SK-N-SH (cell line): ENCODE measurements at regions not wholly inside any gene's neighbourhood (a gene's known extent, or its start where the extent isn't known, plus 50 kb on each side); places are given as distances from the start of the nearest gene placed in this dataset.

Source experiments
- CTCF ChIA-PET: fragments of 300-600, 350-600 bp; formaldehyde crosslinking; extraction: SDS; loops from one replicate; lab custom pipeline; 2021; lab: Yijun Ruan, JAX
- POLR2A ChIA-PET: fragments of 350-600 bp; sonication (Branson Sonifier 250); formaldehyde crosslinking; extraction: SDS; loops from one replicate; lab custom pipeline; 2020; ENCODE audit warnings: antibody characterized with exemption, inconsistent platforms; lab: Yijun Ruan, JAX
- DNase-seq: peaks from one replicate; pipeline ENCODE4 v3.0.0; 2012
- H2AFZ ChIP-seq: fragments of 200-600 bp; sonication (generic); 2 replicates; pipeline ENCODE4 v1.8.1; 2016; ENCODE audit warnings: antibody characterized with exemption, mild to moderate bottlenecking, low read depth
- H3F3A ChIP-seq: fragments of 200-600 bp; sonication (generic); replicated peaks from 2 replicates; pipeline ENCODE3; 2016; ENCODE audit warnings: antibody characterized with exemption, mild to moderate bottlenecking; ENCODE audit not compliant: insufficient read depth
- H3K27ac ChIP-seq, 2 experiments: fragments of 200-500 bp in 1 of 2; fragments of 200-600 bp in 1 of 2; sonication (Bioruptor generic) in 1 of 2; sonication (generic), shearing (Covaris generic) in 1 of 2; 2 replicates each; pipeline versions ENCODE4 v1.5.1 to v1.6.1; 2014 to 2016; ENCODE audit warnings: low read depth in 2 of 2, inconsistent platforms in 1 of 2, low read length in 1 of 2, mild to moderate bottlenecking in 1 of 2, mixed read lengths in 1 of 2
- H3K27me3 ChIP-seq: fragments of 200-600 bp; sonication (generic), shearing (Covaris generic); 2 replicates; pipeline ENCODE4 v1.6.1; 2016; ENCODE audit warnings: mixed run types; ENCODE audit not compliant: insufficient read depth
- H3K36me3 ChIP-seq, 2 experiments: fragments of 200-500 bp in 1 of 2; fragments of 200-600 bp in 1 of 2; sonication (Bioruptor generic) in 1 of 2; sonication (generic) in 1 of 2; replicated peaks in 1 of 2; 2 replicates each; pipeline versions ENCODE3 to v1.5.1; 2014 to 2016; ENCODE audit warnings: low read length in 1 of 2, mild to moderate bottlenecking in 1 of 2; ENCODE audit not compliant: insufficient read depth in 2 of 2, control insufficient read depth in 1 of 2
- H3K4me1 ChIP-seq, 2 experiments: fragments of 200-500 bp in 1 of 2; fragments of 200-600 bp in 1 of 2; sonication (Bioruptor generic) in 1 of 2; sonication (generic), shearing (Covaris generic) in 1 of 2; 2 replicates each; pipeline versions ENCODE4 v1.5.1 to v1.6.1; 2014 to 2016; ENCODE audit warnings: low read depth in 1 of 2, low read length in 1 of 2, mixed run types in 1 of 2; ENCODE audit not compliant: insufficient read depth in 2 of 2, control insufficient read depth in 1 of 2
- H3K4me2 ChIP-seq: fragments of 200-600 bp; sonication (generic), shearing (Covaris generic); 2 replicates; pipeline ENCODE4 v1.6.1; 2017; ENCODE audit warnings: mixed run types
- H3K4me3 ChIP-seq, 2 experiments: fragments of 200-500 bp in 1 of 2; fragments of 200-600 bp in 1 of 2; sonication (Bioruptor generic) in 1 of 2; sonication (generic), shearing (Covaris generic) in 1 of 2; 2 replicates each; pipeline versions ENCODE4 v1.5.1 to v1.8.1; 2014 to 2016; ENCODE audit warnings: low read depth in 2 of 2, inconsistent platforms in 1 of 2, low read length in 1 of 2, mild to moderate bottlenecking in 1 of 2, mixed read lengths in 1 of 2, moderate library complexity in 1 of 2
- H3K79me2 ChIP-seq: fragments of 200-600 bp; sonication (generic); 2 replicates; pipeline ENCODE4 v1.8.1; 2017; ENCODE audit warnings: mild to moderate bottlenecking; ENCODE audit not compliant: insufficient read depth
- H3K9ac ChIP-seq: fragments of 200-600 bp; sonication (generic); 2 replicates; pipeline ENCODE4 v1.6.1; 2017; ENCODE audit warnings: mixed run types
- H3K9me2 ChIP-seq: fragments of 200-600 bp; sonication (generic); 2 replicates; pipeline ENCODE4 v1.6.1; 2017; ENCODE audit warnings: mixed run types
- H3K9me3 ChIP-seq: fragments of 200-600 bp; sonication (generic); 2 replicates; pipeline ENCODE4 v1.6.1; 2017; ENCODE audit warnings: mixed run types, mild to moderate bottlenecking, moderate library complexity
- H4K20me1 ChIP-seq: fragments of 200-600 bp; sonication (generic); 2 replicates; pipeline ENCODE4 v1.6.1; 2017; ENCODE audit warnings: mild to moderate bottlenecking, mixed run types; ENCODE audit not compliant: insufficient read depth
- CTCF ChIP-seq: fragments of 200-600 bp; sonication (generic); IDR thresholded peaks from 2 replicates; pipeline ENCODE4 v1.6.1; 2017; ENCODE audit warnings: antibody characterized with exemption, mild to moderate bottlenecking, moderate library complexity
- EP300 ChIP-seq, 2 experiments: IDR thresholded peaks; 2 replicates each; pipeline versions ENCODE4 v1.4.0 to v1.6.1; 2012; ENCODE audit warnings: borderline replicate concordance in 1 of 2, low read depth in 1 of 2, low read length in 1 of 2
- FOXM1 ChIP-seq: IDR thresholded peaks from 2 replicates; pipeline ENCODE4 v1.4.0; 2012; ENCODE audit warnings: low read depth, mild to moderate bottlenecking
- GATA2 ChIP-seq: sonication (generic); formaldehyde crosslinking; IDR thresholded peaks from 2 replicates; pipeline ENCODE4 v1.5.0; 2020; ENCODE audit warnings: mild to moderate bottlenecking, missing genetic modification reagents
- JUND ChIP-seq: IDR thresholded peaks from 2 replicates; pipeline ENCODE4 v1.4.0; 2012
- MEF2A ChIP-seq: IDR thresholded peaks from 2 replicates; pipeline ENCODE4 v1.4.0; 2012; ENCODE audit warnings: low read depth, borderline replicate concordance
- NFIC ChIP-seq: IDR thresholded peaks from 2 replicates; pipeline ENCODE4 v1.4.0; 2012; ENCODE audit warnings: borderline replicate concordance
- NRF1 ChIP-seq: IDR thresholded peaks from 2 replicates; pipeline ENCODE4 v1.6.1; 2012; ENCODE audit warnings: low read depth, mild to moderate bottlenecking, low read length
- POLR2AphosphoS5 ChIP-seq: IDR thresholded peaks from 2 replicates; pipeline ENCODE4 v1.6.1; 2012; ENCODE audit warnings: low read depth, low read length
- RXRA ChIP-seq: IDR thresholded peaks from 2 replicates; pipeline ENCODE4 v1.4.0; 2012; ENCODE audit warnings: low read depth, mild to moderate bottlenecking, borderline replicate concordance
- SIN3A ChIP-seq: IDR thresholded peaks from 2 replicates; pipeline ENCODE4 v1.6.1; 2012; ENCODE audit warnings: low read depth, mild to moderate bottlenecking, low read length, moderate library complexity, borderline replicate concordance
- SMC3 ChIP-seq: IDR thresholded peaks from 2 replicates; pipeline ENCODE4 v1.6.1; 2012; ENCODE audit warnings: low read depth, low read length, improper control_type of control experiment
- TAF1 ChIP-seq: IDR thresholded peaks from 2 replicates; pipeline ENCODE4 v1.6.1; 2012; ENCODE audit warnings: low read depth, mild to moderate bottlenecking, low read length, moderate library complexity, borderline replicate concordance
- TCF12 ChIP-seq: IDR thresholded peaks from 2 replicates; pipeline ENCODE4 v1.4.0; 2012
- YY1 ChIP-seq: IDR thresholded peaks from 2 replicates; pipeline ENCODE4 v1.4.0; 2012; ENCODE audit warnings: low read depth, mild to moderate bottlenecking
- WGBS: methylation state at CpG from one replicate; pipeline ENCODE4 v1.1.6; 2017; ENCODE audit warnings: low lambda C conversion rate; 5-methylcytosine and 5-hydroxymethylcytosine counted together
- TF ChIP-seq, protein P1 (sequence below): IDR thresholded peaks from 2 replicates; pipeline ENCODE4; 2012
- TF ChIP-seq, protein P2 (sequence below): IDR thresholded peaks from 2 replicates; pipeline ENCODE4 v1.4.0; 2012; ENCODE audit warnings: low read depth, borderline replicate concordance

DNA sequence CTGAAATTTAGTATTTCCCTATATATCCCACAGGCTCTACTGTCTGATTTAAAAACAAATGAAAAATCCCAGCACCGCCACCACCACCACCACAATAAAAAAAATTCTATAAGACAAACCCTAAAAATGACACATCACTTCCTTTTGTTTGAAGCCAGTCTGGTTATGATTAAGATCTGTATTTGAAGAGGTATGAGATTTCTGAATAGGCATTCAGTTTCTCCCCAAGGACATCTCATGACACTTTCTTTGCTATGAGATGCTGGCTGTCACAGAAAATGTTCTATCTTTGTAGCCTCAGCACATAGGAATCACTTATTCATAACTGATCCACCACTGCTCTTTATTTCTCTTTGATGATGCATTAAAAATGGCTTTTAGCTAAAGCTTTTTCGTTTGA, 1071.0 kb downstream of the SLC6A15 start:
- Histone ChIP-seq H3K4me1 (0 out of 4 replicates have a peak, but pooled peaks cover 0 to 4% of the 10 kb centered on the region in 2 experiments), H3K36me3 (no peaks in the 10 kb centered on the region), H4K20me1 (no peaks in the 10 kb centered on the region), H3F3A (peaks cover 4% of the 10 kb centered on the region), H3K27me3 (no peaks in the 10 kb centered on the region), H3K9ac (no peak overlapping the region), H3K79me2 (no peaks in the 10 kb centered on the region), H2AFZ (no peak overlapping the region), H3K9me2 (no peaks in the 10 kb centered on the region), H3K9me3 (no peaks in the 10 kb centered on the region), H3K4me2 (0 out of 2 replicates have a peak overlapping the region, but pooled peaks have one; percentile 17), H3K27ac (peak overlapping the region in 1 of 2 experiments; percentile 48; a peak in 2 of 4 replicates), H3K4me3 (no peak overlapping the region)
- ChIA-PET CTCF (no interaction called here), POLR2A (no interaction called here)
- no peak for DNase-seq
- TF ChIP-seq NFIC (no peak), NRF1 (no peak), TCF12 (peak; percentile 61), EP300 (IDR thresholded peaks at IDR 0.05; ENCODE audit: borderline replicate concordance in 1 of 2, low read depth in 1 of 2, low read length in 1 of 2) (no peak), YY1 (no peak), JUND (no peak), SIN3A (no peak), RXRA (no peak), TAF1 (no peak), SMC3 (no peak), MEF2A (no peak), POLR2AphosphoS5 (no peak), GATA2 (CRISPR knock-in tag) (no peak)
- TF ChIP-seq, protein P1, sequence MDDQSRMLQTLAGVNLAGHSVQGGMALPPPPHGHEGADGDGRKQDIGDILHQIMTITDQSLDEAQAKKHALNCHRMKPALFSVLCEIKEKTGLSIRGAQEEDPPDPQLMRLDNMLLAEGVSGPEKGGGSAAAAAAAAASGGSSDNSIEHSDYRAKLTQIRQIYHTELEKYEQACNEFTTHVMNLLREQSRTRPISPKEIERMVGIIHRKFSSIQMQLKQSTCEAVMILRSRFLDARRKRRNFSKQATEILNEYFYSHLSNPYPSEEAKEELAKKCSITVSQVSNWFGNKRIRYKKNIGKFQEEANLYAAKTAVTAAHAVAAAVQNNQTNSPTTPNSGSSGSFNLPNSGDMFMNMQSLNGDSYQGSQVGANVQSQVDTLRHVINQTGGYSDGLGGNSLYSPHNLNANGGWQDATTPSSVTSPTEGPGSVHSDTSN = 0 out of 2 replicates have a peak, but pooled peaks have one; percentile 23
- TF ChIP-seq, protein P2, sequence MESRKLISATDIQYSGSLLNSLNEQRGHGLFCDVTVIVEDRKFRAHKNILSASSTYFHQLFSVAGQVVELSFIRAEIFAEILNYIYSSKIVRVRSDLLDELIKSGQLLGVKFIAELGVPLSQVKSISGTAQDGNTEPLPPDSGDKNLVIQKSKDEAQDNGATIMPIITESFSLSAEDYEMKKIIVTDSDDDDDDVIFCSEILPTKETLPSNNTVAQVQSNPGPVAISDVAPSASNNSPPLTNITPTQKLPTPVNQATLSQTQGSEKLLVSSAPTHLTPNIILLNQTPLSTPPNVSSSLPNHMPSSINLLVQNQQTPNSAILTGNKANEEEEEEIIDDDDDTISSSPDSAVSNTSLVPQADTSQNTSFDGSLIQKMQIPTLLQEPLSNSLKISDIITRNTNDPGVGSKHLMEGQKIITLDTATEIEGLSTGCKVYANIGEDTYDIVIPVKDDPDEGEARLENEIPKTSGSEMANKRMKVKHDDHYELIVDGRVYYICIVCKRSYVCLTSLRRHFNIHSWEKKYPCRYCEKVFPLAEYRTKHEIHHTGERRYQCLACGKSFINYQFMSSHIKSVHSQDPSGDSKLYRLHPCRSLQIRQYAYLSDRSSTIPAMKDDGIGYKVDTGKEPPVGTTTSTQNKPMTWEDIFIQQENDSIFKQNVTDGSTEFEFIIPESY = no peak
- 61% methylated on average over 2 of the region's 2 CpGs for WGBS

DNA sequence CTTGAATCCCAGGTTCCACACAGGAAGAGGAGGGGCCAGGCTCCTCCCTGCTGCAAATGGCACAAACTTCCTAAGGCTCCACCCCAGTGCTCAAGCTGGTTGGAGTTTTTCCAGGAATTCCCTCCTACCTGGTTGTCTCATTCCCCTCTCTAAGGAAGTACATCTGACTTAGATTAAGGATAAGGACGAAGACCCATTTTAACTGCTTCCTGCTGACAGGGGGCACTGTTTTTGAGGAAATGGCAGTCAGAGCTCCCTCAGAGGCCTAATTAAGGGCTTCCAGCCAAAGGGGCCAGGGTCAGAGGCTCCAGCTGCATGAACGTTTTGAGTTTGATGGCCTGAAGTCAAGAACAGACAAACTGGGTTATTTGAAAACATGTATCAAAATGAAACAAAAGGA, 1084.7 kb downstream of the SLC6A15 start:
- no peak overlapping the region for H3K4me2 ChIP-seq
- no peak for DNase-seq
- WGBS = 40% methylated on average over 2 of the region's 2 CpGs

More for the DNA sequence above, 1084.7 kb downstream of the SLC6A15 start:
- no peaks in the 10 kb centered on the region for H4K20me1 ChIP-seq
- CTCF ChIA-PET = interaction anchor here (0.6 to 4.7 kb wide), 6 partner anchors 18 to 1143 kb away, joined by 3 to 28 read pairs (median 6); no protein-coding TSS in a partner anchor
- no peaks in the 10 kb centered on the region for H3K36me3 ChIP-seq
- no peaks in the 10 kb centered on the region for H3K9me2 ChIP-seq
- no peak overlapping the region for H3K4me3 ChIP-seq
- no peak overlapping the region for H3K9ac ChIP-seq
- peak overlapping the region; percentile 58; the same call in 1 of the 2 replicates for H2AFZ ChIP-seq
- no peaks in the 10 kb centered on the region for H3K9me3 ChIP-seq
- no peak overlapping the region for H3K27ac ChIP-seq
- TF ChIP-seq TCF12 = peak; percentile 32; the same call in 1 of the 2 replicates
- no peak for TF ChIP-seq NFIC
- no peak for TF ChIP-seq EP300 (IDR thresholded peaks at IDR 0.05; ENCODE audit: borderline replicate concordance in 1 of 2, low read depth in 1 of 2, low read length in 1 of 2)
- TF ChIP-seq CTCF = peak; percentile 30
- TF ChIP-seq FOXM1 = no peak
- no peaks in the 10 kb centered on the region for H3F3A ChIP-seq
- peaks cover 0 to 10% of the 10 kb centered on the region in 2 experiments; a peak in 1 of 4 replicates for H3K4me1 ChIP-seq
- H3K79me2 ChIP-seq = no peaks in the 10 kb centered on the region
- no peaks in the 10 kb centered on the region for H3K27me3 ChIP-seq
- POLR2A ChIA-PET = no interaction called here
